Transverse colon (tissue), 3 donors: ENCODE measurements at regions not wholly inside any gene's neighbourhood (a gene's known extent, or its start where the extent isn't known, plus 50 kb on each side); places are given as distances from the start of the nearest gene placed in this dataset.

Source experiments
- CTCF ChIP-seq, 5 experiments: fragments of 200-600 bp in 3 of 5; fragments of 450-650 bp in 2 of 5; sonication (generic) in 3 of 5; IDR thresholded peaks; 1 replicate in 2 of 5; 2 replicates in 3 of 5; pipeline ENCODE4 v1.5.1; 2016 to 2017; ENCODE audit warnings: antibody characterized with exemption in 5 of 5, inconsistent platforms in 3 of 5, mild to moderate bottlenecking in 2 of 5, moderate library complexity in 1 of 5
- EP300 ChIP-seq: sonication (generic); formaldehyde crosslinking; IDR thresholded peaks from one replicate; pipeline ENCODE4 v1.6.1; 2017; ENCODE audit warnings: antibody characterized with exemption, low read depth
- POLR2A ChIP-seq: fragments of 450-650 bp; IDR thresholded peaks from one replicate; pipeline ENCODE4 v1.6.1; 2016; ENCODE audit warnings: antibody characterized with exemption, mild to moderate bottlenecking, moderate library complexity

- TF ChIP-seq CTCF (IDR thresholded peaks at IDR 0.05) (no peak), POLR2A (no peak), EP300 (no peak)
Measured at GRCh38 chr3:101962055-101962454, 112.7 kb downstream of the NFKBIZ start.
